HepG2 (cell line): ENCODE measurements at regions not wholly inside any gene's neighbourhood (a gene's known extent, or its start where the extent isn't known, plus 50 kb on each side); places are given as distances from the start of the nearest gene placed in this dataset.
A peak's percentile ranks its signal among the peaks of the same experiment; 100 is the strongest.

Experiments used
- ASH2L ChIP-seq: fragments of 300-600, 200-600 bp; sonication (generic); IDR thresholded peaks from 2 replicates; pipeline ENCODE4 v1.7.0; 2017; ENCODE audit warnings: low read depth, mild to moderate bottlenecking, moderate library complexity, mixed read lengths, low read length; ENCODE audit not compliant: insufficient read length
- CENPT ChIP-seq: sonication (generic); formaldehyde crosslinking; IDR thresholded peaks from 2 replicates; pipeline ENCODE4 v1.8.0; 2022; ENCODE audit warnings: low read depth, mild to moderate bottlenecking, moderate library complexity, missing genetic modification reagents
- EP300 ChIP-seq, 3 experiments: sonication (generic) in 1 of 3; formaldehyde crosslinking in 1 of 3; IDR thresholded peaks; 2 replicates each; pipeline versions ENCODE4 v1.5.1 to v1.6.1; 2011 to 2020; ENCODE audit warnings: low read depth in 2 of 3, low read length in 2 of 3, borderline replicate concordance in 1 of 3, improper control_type of control experiment in 1 of 3, mild to moderate bottlenecking in 1 of 3, missing genetic modification reagents in 1 of 3, moderate library complexity in 1 of 3
- HNF4G ChIP-seq, 2 experiments: sonication (generic) in 1 of 2; formaldehyde crosslinking in 1 of 2; IDR thresholded peaks; 2 replicates each; pipeline versions ENCODE4 v1.4.0 to v1.6.1; 2011 to 2020; ENCODE audit warnings: borderline replicate concordance in 2 of 2, low read depth in 2 of 2, mild to moderate bottlenecking in 2 of 2, low read length in 1 of 2, missing genetic modification reagents in 1 of 2, moderate library complexity in 1 of 2
- MAF1 ChIP-seq: sonication (generic); formaldehyde crosslinking; IDR thresholded peaks from 2 replicates; pipeline ENCODE4 v1.5.0; 2020; ENCODE audit warnings: missing genetic modification reagents, borderline replicate concordance
- MYPOP ChIP-seq: sonication (generic); formaldehyde crosslinking; IDR thresholded peaks from 2 replicates; pipeline ENCODE4 v1.8.1; 2023; ENCODE audit warnings: mild to moderate bottlenecking, moderate library complexity, missing genetic modification reagents
- RFX1 ChIP-seq: fragments of 450-650 bp; IDR thresholded peaks from 2 replicates; pipeline ENCODE4 v1.6.1; 2017
- RFXAP ChIP-seq: sonication (generic); formaldehyde crosslinking; IDR thresholded peaks from 2 replicates; pipeline ENCODE4 v1.4.0; 2020; ENCODE audit warnings: missing genetic modification reagents, borderline replicate concordance
- SETDB1 ChIP-seq: sonication (generic); formaldehyde crosslinking; IDR thresholded peaks from 2 replicates; pipeline ENCODE4 v1.5.1; 2020; ENCODE audit warnings: missing genetic modification reagents, mild to moderate bottlenecking, borderline replicate concordance
- SIX4 ChIP-seq: sonication (generic); formaldehyde crosslinking; IDR thresholded peaks from 2 replicates; pipeline ENCODE4 v1.4.0; 2020; ENCODE audit warnings: missing genetic modification reagents
- SMYD3 ChIP-seq: sonication (generic); formaldehyde crosslinking; IDR thresholded peaks from 2 replicates; pipeline ENCODE4 v1.8.1; 2023; ENCODE audit warnings: mild to moderate bottlenecking, missing genetic modification reagents
- SNAPC4 ChIP-seq: sonication (generic); formaldehyde crosslinking; IDR thresholded peaks from 2 replicates; pipeline ENCODE4 v1.4.0; 2020; ENCODE audit warnings: mild to moderate bottlenecking, missing genetic modification reagents
- TFAP4 ChIP-seq: sonication (generic); IDR thresholded peaks from 2 replicates; pipeline ENCODE4 v1.6.1; 2016; ENCODE audit warnings: low read depth, borderline replicate concordance
- THAP11 ChIP-seq: IDR thresholded peaks from 2 replicates; pipeline ENCODE4 v1.6.1; 2016; ENCODE audit warnings: missing biosample characterization, missing genetic modification reagents
- ZBTB20 ChIP-seq: sonication (generic); formaldehyde crosslinking; IDR thresholded peaks from 2 replicates; pipeline ENCODE4 v1.8.1; 2023; ENCODE audit warnings: missing genetic modification reagents, low read depth, mild to moderate bottlenecking, borderline replicate concordance
- ZFP36L1 ChIP-seq: sonication (generic); formaldehyde crosslinking; IDR thresholded peaks from 2 replicates; pipeline ENCODE4 v1.8.0; 2022; ENCODE audit warnings: mild to moderate bottlenecking, missing genetic modification reagents, moderate library complexity
- ZNF256 ChIP-seq: sonication (generic); formaldehyde crosslinking; conservative IDR thresholded peaks from 2 replicates; pipeline ENCODE4 v1.4.0; 2020; ENCODE audit warnings: missing genetic modification reagents
- ZNF878 ChIP-seq: sonication (generic); formaldehyde crosslinking; IDR thresholded peaks from 2 replicates; pipeline ENCODE4 v1.8.1; 2023; ENCODE audit warnings: mild to moderate bottlenecking, missing genetic modification reagents, moderate library complexity
- TF ChIP-seq, protein P1 (sequence below): sonication (generic); formaldehyde crosslinking; IDR thresholded peaks from 2 replicates; pipeline ENCODE4 v1.4.0; 2020; ENCODE audit warnings: missing genetic modification reagents

DNA sequence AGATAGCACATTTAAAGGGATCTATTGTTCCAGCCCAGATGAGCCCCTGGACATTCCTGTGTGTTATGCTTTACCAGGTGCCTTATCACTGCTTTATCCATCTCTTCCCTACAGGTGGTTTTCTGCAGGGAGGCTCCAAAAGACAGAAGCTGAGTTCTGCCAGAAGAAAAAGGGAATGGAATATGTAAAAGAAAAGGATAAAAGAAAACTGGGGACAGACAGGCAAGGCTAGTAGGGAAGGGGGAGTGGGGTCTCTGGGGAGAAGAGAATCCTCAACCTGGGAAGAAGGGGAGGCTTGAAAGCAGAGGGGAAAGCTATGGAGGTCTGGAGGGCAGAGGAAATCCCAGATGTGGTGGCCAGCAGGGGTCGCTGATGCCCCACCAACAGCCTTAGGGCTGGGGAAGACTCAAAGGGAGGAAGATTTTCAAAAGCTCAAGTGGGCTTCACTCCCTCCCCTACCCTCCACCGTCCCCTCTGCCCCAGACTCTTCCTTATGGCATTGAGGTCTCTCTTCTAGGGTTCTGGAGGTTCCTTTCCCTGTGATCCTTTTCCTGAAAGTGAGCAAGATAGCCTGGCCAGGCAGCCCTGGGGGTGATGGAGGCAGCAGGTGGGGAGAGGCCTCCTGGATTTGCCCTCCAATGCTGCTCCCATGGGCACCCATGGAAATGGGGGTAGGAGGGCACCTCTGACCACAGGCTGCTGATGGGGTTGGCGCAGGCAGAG lies 178.1 kb upstream of the PKDCC start (continued):
- TF ChIP-seq SNAPC4 (no peak), SIX4 (CRISPR knock-in tag) (0 out of 2 replicates have a peak, but pooled peaks have one; percentile 12), ZBTB20 (CRISPR knock-in tag) (no peak), ZNF878 (no peak), SMYD3 (CRISPR knock-in tag) (no peak), RFXAP (CRISPR knock-in tag) (no peak), TFAP4 (no peak), ZNF256 (CRISPR knock-in tag) (no peak), CENPT (no peak), MYPOP (CRISPR knock-in tag) (no peak), MAF1 (CRISPR knock-in tag) (no peak), HNF4G (IDR thresholded peaks at IDR 0.05; ENCODE audit: borderline replicate concordance, low read depth, low read length) (no peak; the same call in 1 of the 2 replicates), HNF4G (CRISPR knock-in tag; IDR thresholded peaks at IDR 0.05; ENCODE audit: borderline replicate concordance, low read depth) (no peak), ASH2L (no peak), RFX1 (no peak), EP300 (IDR thresholded peaks at IDR 0.05; ENCODE audit: low read depth in 2 of 2, low read length in 2 of 2) (no peak), EP300 (CRISPR knock-in tag; IDR thresholded peaks at IDR 0.05; ENCODE audit: borderline replicate concordance) (no peak), ZFP36L1 (CRISPR knock-in tag) (no peak), SETDB1 (CRISPR knock-in tag) (no peak), THAP11 (CRISPR knock-in tag) (0 out of 2 replicates have a peak, but pooled peaks have one; percentile 27)
- TF ChIP-seq, protein P1, sequence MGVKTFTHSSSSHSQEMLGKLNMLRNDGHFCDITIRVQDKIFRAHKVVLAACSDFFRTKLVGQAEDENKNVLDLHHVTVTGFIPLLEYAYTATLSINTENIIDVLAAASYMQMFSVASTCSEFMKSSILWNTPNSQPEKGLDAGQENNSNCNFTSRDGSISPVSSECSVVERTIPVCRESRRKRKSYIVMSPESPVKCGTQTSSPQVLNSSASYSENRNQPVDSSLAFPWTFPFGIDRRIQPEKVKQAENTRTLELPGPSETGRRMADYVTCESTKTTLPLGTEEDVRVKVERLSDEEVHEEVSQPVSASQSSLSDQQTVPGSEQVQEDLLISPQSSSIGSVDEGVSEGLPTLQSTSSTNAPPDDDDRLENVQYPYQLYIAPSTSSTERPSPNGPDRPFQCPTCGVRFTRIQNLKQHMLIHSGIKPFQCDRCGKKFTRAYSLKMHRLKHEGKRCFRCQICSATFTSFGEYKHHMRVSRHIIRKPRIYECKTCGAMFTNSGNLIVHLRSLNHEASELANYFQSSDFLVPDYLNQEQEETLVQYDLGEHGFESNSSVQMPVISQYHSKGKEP (CRISPR knock-in tag) = no peak
